ENCODE measurements at regions not wholly inside any gene's neighbourhood (a gene's known extent, or its start where the extent isn't known, plus 50 kb on each side); places are given as distances from the start of the nearest gene placed in this dataset.

DNA sequence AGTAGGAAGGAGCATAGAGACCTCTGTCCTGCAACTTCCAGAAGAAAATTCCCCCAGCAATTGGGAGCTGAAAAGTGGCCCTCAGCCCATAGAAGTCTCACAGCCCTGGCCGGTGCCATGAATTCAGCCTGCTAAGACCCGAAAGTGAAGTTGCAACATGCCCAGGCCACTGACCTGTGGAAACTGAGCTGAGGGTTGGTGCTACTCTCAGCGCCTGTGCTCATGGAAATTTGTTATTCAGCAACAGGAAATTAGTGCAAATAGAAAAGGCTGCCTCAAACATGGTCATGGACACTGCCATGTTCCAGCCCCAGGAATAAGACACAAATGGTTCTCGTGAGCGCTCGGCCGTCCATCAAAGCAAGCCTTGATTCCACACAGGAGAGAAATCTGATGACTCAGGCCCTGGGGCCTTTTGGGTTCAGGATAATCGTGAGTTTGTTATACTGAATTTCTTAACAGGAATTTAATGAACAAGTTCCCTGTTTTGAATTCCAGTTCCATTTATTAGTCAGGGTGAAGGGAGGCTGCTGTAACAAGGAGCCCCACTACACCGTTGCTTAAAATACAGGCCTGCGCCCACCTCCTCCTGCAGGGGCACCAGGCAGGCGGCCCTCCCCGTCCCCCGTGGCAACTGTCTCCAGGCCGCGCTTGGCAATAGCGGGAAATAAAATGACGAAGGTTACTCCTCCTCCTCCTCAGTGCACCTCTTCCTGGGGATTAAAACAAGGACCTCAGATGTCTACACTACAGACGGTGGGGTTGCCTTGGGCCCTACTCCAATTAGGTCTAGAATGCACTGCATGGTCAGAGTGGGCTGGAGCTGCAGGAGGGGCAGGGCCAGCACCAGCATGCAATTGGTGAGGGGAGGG lies 152.9 kb downstream of the ERMARD start:
- H2AFZ ChIP-seq (ENCODE audit: insufficient read depth, low read length, poor library complexity), result no peak overlapping the region
- no peak overlapping the region for H3K14ac ChIP-seq (ENCODE audit: low read length)
- H2BK12ac ChIP-seq (ENCODE audit: low read length), result no peak overlapping the region
- no peaks in the 10 kb centered on the region for H3K79me2 ChIP-seq (ENCODE audit: control insufficient read depth, insufficient read depth, low read length, poor library complexity)
- H3K23ac ChIP-seq (ENCODE audit: low read length), result no peak overlapping the region
- no peak overlapping the region for H4K12ac ChIP-seq (ENCODE audit: low read depth, low read length)
- H3K27me3 ChIP-seq (ENCODE audit: insufficient read depth, low read length), result no peaks in the 10 kb centered on the region
- no peak for DNase-seq
- H4K8ac ChIP-seq (ENCODE audit: low read depth, low read length), result no peak overlapping the region
- no CpG with 5 or more reads among the region's 18 CpGs for WGBS (ENCODE audit: extremely low coverage, insufficient coverage, insufficient read length)
- H3K4me2 ChIP-seq (ENCODE audit: low read length), result no peak overlapping the region
- H3K79me1 ChIP-seq (ENCODE audit: low read length), result no peaks in the 10 kb centered on the region
- no peaks in the 10 kb centered on the region for H3K4me1 ChIP-seq (ENCODE audit: control insufficient read depth in 1 of 2, insufficient read depth in 2 of 2, low read length in 2 of 2)
- no peak overlapping the region for H3K9ac ChIP-seq (ENCODE audit: low read length)
- no peak overlapping the region for H3K4me3 ChIP-seq (ENCODE audit: low read depth, low read length)
- H3K36me3 ChIP-seq (ENCODE audit: control insufficient read depth in 1 of 2, insufficient read depth in 2 of 2, low read length in 2 of 2), result no peaks in the 10 kb centered on the region
- H2BK5ac ChIP-seq (ENCODE audit: low read depth, low read length, poor library complexity), result no peak overlapping the region
- no peak overlapping the region for H3K4ac ChIP-seq (ENCODE audit: low read depth, low read length)
- no peak overlapping the region for H3K18ac ChIP-seq (ENCODE audit: low read length)
- H2AK5ac ChIP-seq (ENCODE audit: low read length), result no peak overlapping the region
- H2BK120ac ChIP-seq (ENCODE audit: insufficient read depth, low read length, poor library complexity), result no peak overlapping the region
- no peak overlapping the region for H3K27ac ChIP-seq (ENCODE audit: low read depth, low read length)
- H3K9me3 ChIP-seq (ENCODE audit: insufficient read depth, low read depth, low read length), result peaks cover 6% of the 10 kb centered on the region
- no peak overlapping the region for H4K91ac ChIP-seq (ENCODE audit: low read depth, low read length)

DNA sequence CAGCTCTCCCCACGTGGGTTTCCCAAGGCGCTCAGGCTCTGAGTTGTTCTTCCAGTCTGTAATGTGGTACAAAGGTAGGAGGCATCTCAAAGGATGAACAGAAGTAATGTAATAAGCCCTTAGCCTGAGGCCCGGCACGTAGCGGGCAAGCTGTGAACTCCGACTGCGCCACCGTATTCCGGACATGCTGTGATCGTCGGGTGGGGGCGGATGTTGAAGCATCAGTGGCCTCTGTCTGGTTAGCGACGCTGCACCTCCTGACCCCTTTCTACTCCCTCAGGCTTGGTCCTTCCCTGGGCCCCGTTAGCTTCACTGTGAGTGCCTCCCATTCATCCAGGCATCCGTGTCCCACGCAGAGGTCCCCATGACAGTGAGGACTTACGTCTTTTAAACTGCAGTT lies 151.7 kb downstream of the ERMARD start:
- no peaks in the 10 kb centered on the region for H3K79me2 ChIP-seq (ENCODE audit: control insufficient read depth, insufficient read depth, low read length, poor library complexity)
- DNase-seq, result peak in 1 of 2 donors; percentile 35
- H3K79me1 ChIP-seq (ENCODE audit: low read length), result no peaks in the 10 kb centered on the region
- H3K4me3 ChIP-seq (ENCODE audit: low read depth, low read length), result no peak overlapping the region
- H2BK5ac ChIP-seq (ENCODE audit: low read depth, low read length, poor library complexity), result no peak overlapping the region
- H4K91ac ChIP-seq (ENCODE audit: low read depth, low read length), result no peak overlapping the region
- H3K4me1 ChIP-seq (ENCODE audit: control insufficient read depth in 1 of 2, insufficient read depth in 2 of 2, low read length in 2 of 2), result no peaks in the 10 kb centered on the region
- WGBS (ENCODE audit: extremely low coverage, insufficient coverage, insufficient read length), result no CpG with 5 or more reads among the region's 18 CpGs
- no peak overlapping the region for H2AK5ac ChIP-seq (ENCODE audit: low read length)
- no peaks in the 10 kb centered on the region for H3K27me3 ChIP-seq (ENCODE audit: insufficient read depth, low read length)
- no peak overlapping the region for H2BK12ac ChIP-seq (ENCODE audit: low read length)
- peaks cover 6% of the 10 kb centered on the region for H3K9me3 ChIP-seq (ENCODE audit: insufficient read depth, low read depth, low read length)
- no peak overlapping the region for H2AFZ ChIP-seq (ENCODE audit: insufficient read depth, low read length, poor library complexity)
- no peak overlapping the region for H3K4me2 ChIP-seq (ENCODE audit: low read length)
- H3K4ac ChIP-seq (ENCODE audit: low read depth, low read length), result no peak overlapping the region
- no peak overlapping the region for H3K14ac ChIP-seq (ENCODE audit: low read length)
- no peak overlapping the region for H4K8ac ChIP-seq (ENCODE audit: low read depth, low read length)
- H3K27ac ChIP-seq (ENCODE audit: low read depth, low read length), result no peak overlapping the region
- H2BK120ac ChIP-seq (ENCODE audit: insufficient read depth, low read length, poor library complexity), result no peak overlapping the region
- no peak overlapping the region for H3K9ac ChIP-seq (ENCODE audit: low read length)
- H4K12ac ChIP-seq (ENCODE audit: low read depth, low read length), result no peak overlapping the region
- H3K18ac ChIP-seq (ENCODE audit: low read length), result no peak overlapping the region
- H3K23ac ChIP-seq (ENCODE audit: low read length), result no peak overlapping the region
- H3K36me3 ChIP-seq (ENCODE audit: control insufficient read depth in 1 of 2, insufficient read depth in 2 of 2, low read length in 2 of 2), result no peaks in the 10 kb centered on the region

DNA sequence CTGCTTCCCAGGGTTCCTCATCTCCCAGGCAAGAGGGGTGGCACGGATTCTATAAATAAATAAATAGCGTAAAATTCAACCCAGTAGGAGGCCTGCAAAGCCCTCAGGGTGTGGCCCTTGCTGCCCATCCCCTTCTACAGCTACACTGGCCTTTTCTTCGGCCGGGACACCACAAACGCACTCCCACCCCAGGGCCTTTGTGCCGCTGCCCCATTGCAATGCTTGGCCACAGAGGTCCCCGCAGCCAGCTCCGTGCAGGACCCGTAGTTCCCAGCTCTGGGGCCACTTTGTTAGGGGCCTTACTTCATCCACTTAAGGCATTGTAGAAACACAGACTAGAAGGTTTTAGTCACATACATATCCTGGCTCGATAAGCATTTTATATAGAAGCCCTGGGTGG lies 151.2 kb downstream of the ERMARD start:
- Histone ChIP-seq H4K91ac (ENCODE audit: low read depth, low read length) (no peak overlapping the region), H3K4me3 (ENCODE audit: low read depth, low read length) (no peak overlapping the region), H3K27ac (ENCODE audit: low read depth, low read length) (no peak overlapping the region), H3K9ac (ENCODE audit: low read length) (no peak overlapping the region), H2BK120ac (ENCODE audit: insufficient read depth, low read length, poor library complexity) (no peak overlapping the region), H2AK5ac (ENCODE audit: low read length) (no peak overlapping the region), H4K12ac (ENCODE audit: low read depth, low read length) (no peak overlapping the region), H3K18ac (ENCODE audit: low read length) (no peak overlapping the region), H3K4ac (ENCODE audit: low read depth, low read length) (no peak overlapping the region), H3K36me3 (ENCODE audit: control insufficient read depth in 1 of 2, insufficient read depth in 2 of 2, low read length in 2 of 2) (no peaks in the 10 kb centered on the region), H3K79me1 (ENCODE audit: low read length) (no peaks in the 10 kb centered on the region), H3K4me1 (ENCODE audit: control insufficient read depth in 1 of 2, insufficient read depth in 2 of 2, low read length in 2 of 2) (no peaks in the 10 kb centered on the region), H4K8ac (ENCODE audit: low read depth, low read length) (no peak overlapping the region), H3K23ac (ENCODE audit: low read length) (no peak overlapping the region), H2AFZ (ENCODE audit: insufficient read depth, low read length, poor library complexity) (no peak overlapping the region), H2BK5ac (ENCODE audit: low read depth, low read length, poor library complexity) (no peak overlapping the region), H3K4me2 (ENCODE audit: low read length) (no peak overlapping the region), H2BK12ac (ENCODE audit: low read length) (no peak overlapping the region), H3K79me2 (ENCODE audit: control insufficient read depth, insufficient read depth, low read length, poor library complexity) (no peaks in the 10 kb centered on the region), H3K27me3 (ENCODE audit: insufficient read depth, low read length) (no peaks in the 10 kb centered on the region), H3K9me3 (ENCODE audit: insufficient read depth, low read depth, low read length) (peaks cover 6% of the 10 kb centered on the region), H3K14ac (ENCODE audit: low read length) (no peak overlapping the region)
- no peak for DNase-seq
- no CpG with 5 or more reads among the region's 10 CpGs for WGBS (ENCODE audit: extremely low coverage, insufficient coverage, insufficient read length)

DNA sequence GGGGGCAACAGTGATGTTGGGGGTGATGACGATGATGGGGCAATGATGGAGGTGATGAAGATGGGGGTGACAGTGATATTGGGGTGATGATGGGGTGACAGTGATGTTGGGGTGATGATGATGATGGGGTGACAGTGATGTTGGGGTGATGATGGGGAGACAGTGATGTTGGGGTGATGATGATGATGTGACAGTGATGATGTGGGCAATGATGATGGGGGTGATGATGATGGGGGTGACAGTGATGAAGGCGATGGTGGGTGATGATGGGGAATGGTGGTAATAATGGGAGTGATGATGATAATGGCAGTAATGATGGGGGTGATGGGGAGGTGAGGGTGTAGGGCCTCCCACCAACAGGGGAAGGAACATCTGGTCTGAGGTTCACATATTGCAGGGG lies 150.6 kb downstream of the ERMARD start:
- H4K12ac ChIP-seq (ENCODE audit: low read depth, low read length), result no peak overlapping the region
- H2AFZ ChIP-seq (ENCODE audit: insufficient read depth, low read length, poor library complexity), result no peak overlapping the region
- H3K18ac ChIP-seq (ENCODE audit: low read length), result no peak overlapping the region
- no peak overlapping the region for H3K14ac ChIP-seq (ENCODE audit: low read length)
- H3K36me3 ChIP-seq (ENCODE audit: control insufficient read depth in 1 of 2, insufficient read depth in 2 of 2, low read length in 2 of 2), result no peaks in the 10 kb centered on the region
- H2BK5ac ChIP-seq (ENCODE audit: low read depth, low read length, poor library complexity), result no peak overlapping the region
- no peak overlapping the region for H3K4me2 ChIP-seq (ENCODE audit: low read length)
- no peak overlapping the region for H4K91ac ChIP-seq (ENCODE audit: low read depth, low read length)
- no peak overlapping the region for H2BK12ac ChIP-seq (ENCODE audit: low read length)
- no peak for DNase-seq
- no peak overlapping the region for H3K27ac ChIP-seq (ENCODE audit: low read depth, low read length)
- no peak overlapping the region for H3K23ac ChIP-seq (ENCODE audit: low read length)
- H3K4me3 ChIP-seq (ENCODE audit: low read depth, low read length), result no peak overlapping the region
- no peaks in the 10 kb centered on the region for H3K4me1 ChIP-seq (ENCODE audit: control insufficient read depth in 1 of 2, insufficient read depth in 2 of 2, low read length in 2 of 2)
- no peaks in the 10 kb centered on the region for H3K79me1 ChIP-seq (ENCODE audit: low read length)
- H3K9ac ChIP-seq (ENCODE audit: low read length), result no peak overlapping the region
- no peak overlapping the region for H4K8ac ChIP-seq (ENCODE audit: low read depth, low read length)
- no peak overlapping the region for H3K4ac ChIP-seq (ENCODE audit: low read depth, low read length)
- H3K9me3 ChIP-seq (ENCODE audit: insufficient read depth, low read depth, low read length), result peaks cover 6% of the 10 kb centered on the region
- H3K27me3 ChIP-seq (ENCODE audit: insufficient read depth, low read length), result no peaks in the 10 kb centered on the region
- H2AK5ac ChIP-seq (ENCODE audit: low read length), result no peak overlapping the region
- H3K79me2 ChIP-seq (ENCODE audit: control insufficient read depth, insufficient read depth, low read length, poor library complexity), result no peaks in the 10 kb centered on the region
- H2BK120ac ChIP-seq (ENCODE audit: insufficient read depth, low read length, poor library complexity), result no peak overlapping the region
- 100% methylated on average over 1 of the region's 2 CpGs for WGBS (ENCODE audit: extremely low coverage, insufficient coverage, insufficient read length)

All from trophoblast cell (in vitro differentiated cells and primary cell).